T1000 (cell line): ENCODE measurements at regions not wholly inside any gene's neighbourhood (a gene's known extent, or its start where the extent isn't known, plus 50 kb on each side); places are given as distances from the start of the nearest gene placed in this dataset.
"Not testable (repeated sequence)": the region's sequence is repeated elsewhere in the genome, so short reads cannot be mapped to it uniquely, and the experiment has no call there.

Experiments
- DNase-seq: peaks from one replicate; lab custom pipeline; 2025; ENCODE audit warnings: mixed read lengths; lab: John Stamatoyannopoulos, UW

DNA sequence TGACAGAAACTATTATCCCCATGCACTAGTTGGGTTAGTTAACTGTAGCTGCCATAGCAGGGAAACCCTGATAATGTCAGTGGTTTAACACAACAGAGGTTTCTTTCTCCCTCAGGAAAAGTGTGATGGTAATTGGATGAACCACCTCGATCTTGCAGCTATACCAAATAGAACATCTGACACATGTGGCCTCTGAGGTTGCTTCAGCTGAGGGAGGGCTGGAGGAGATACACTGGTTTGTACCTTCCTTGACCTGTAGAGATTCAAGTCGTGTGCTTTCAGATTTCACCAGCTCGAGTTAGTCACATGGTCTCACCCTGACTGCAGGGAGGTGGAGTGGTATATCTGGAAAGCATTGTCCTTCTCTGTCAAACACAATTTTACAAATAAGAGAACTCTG, 147.2 kb upstream of the SFRP2 start:
- DNase-seq: no peak

DNA sequence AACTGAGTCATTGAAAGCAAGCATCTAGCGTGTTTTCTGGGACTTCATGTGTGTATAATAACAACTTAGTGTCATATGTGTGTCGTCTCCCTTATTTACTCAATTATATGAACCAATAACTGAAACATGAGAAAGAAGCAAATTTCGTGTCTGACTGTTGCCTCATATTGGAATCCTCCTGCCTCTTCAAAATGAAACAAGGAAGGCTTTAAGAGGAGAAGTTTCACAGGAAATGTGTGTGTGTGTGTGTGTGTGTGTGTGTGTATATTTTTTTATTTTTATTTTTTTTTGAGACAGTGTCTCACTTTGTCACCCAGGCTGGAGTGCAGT, 145.8 kb upstream of the SFRP2 start:
- no peak for DNase-seq

- no peak for DNase-seq
Measured at GRCh38 chr4:153933915-153934687, 145.2 kb upstream of the SFRP2 start.

- DNase-seq: no peak
Measured at GRCh38 chr4:153931804-153932203, 142.9 kb upstream of the SFRP2 start.

DNA sequence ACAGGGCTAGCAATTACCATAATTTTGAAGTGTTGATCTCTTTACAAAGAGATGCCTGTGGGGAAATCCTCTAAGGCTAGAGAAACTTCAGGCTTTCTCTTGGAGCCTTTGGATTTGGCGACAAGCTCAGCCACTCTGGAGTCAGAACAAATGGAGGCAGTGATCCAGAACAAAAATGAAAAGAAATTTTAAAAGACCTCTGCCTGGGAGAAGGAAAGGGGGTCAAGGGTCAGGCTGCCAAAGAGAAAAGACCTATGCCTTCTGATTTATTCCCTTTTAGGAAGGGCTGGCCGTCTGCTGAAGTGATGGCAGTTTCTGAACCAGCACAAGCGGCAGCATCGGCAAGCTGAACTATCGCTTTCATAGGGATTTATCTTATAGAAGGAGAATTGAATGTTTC, 140.8 kb upstream of the SFRP2 start:
- no peak for DNase-seq

DNA sequence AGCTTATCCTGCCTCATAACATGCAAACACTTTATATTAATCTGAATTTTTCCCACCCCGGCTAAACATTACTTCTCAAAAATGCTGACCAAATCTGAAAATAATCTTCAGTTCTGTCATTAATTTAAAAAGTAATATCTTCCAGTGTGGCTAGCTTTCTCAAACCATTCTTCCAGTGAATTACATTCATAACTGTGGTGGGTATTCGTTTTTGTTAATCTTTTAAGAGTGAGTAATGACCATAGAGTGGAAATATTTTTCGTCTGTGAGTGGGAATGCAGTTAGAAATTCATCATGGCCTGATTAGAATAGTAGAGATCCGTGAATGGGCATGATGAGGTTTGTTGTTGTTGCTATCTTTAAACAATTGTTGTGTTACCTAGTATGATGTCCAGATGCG, 138.6 kb upstream of the SFRP2 start:
- no peak for DNase-seq

GRCh38 chr4:153922148-153922547, 133.3 kb upstream of the SFRP2 start:
- no peak for DNase-seq

DNA sequence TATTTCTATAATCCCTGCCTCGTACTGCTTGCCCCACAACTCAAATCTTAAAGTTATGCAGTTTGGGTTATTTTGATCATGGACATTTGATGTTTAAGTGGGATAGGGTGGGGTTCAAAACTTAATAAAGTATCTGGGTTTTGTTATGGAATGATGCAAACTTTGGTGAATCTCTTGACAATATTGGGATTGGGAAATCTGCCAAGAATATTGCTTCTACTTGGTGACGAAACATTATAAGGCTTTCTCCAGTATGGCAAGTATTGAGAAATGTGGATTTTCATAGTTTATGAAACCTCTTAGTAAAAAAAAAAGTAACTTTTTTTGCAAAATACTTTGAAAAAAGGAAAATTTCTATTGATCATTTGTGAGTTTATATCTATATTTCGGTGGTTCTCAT, 130.8 kb upstream of the SFRP2 start:
- DNase-seq: no peak

- DNase-seq: no peak
Measured at GRCh38 chr4:153916273-153916755, 127.4 kb upstream of the SFRP2 start.

DNA sequence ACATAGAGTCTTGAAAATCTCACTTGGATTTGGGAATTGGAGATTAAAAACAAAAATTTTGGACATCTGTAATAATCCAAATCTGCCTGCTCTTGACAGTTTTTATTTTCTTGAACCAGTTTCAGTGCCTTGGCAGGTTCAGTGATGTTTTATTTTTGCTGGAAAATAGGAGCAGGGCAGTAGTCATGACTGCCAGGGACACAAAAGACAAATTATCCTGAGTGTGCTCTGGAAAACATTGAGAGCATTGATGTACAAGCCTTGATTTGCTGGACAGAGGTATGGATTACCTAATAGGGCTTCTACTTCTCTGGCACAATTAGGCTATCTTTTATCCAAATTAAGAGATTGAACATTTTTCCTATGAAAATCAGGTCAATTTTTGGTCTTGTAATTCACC, 123.4 kb upstream of the SFRP2 start:
- no peak for DNase-seq

DNA sequence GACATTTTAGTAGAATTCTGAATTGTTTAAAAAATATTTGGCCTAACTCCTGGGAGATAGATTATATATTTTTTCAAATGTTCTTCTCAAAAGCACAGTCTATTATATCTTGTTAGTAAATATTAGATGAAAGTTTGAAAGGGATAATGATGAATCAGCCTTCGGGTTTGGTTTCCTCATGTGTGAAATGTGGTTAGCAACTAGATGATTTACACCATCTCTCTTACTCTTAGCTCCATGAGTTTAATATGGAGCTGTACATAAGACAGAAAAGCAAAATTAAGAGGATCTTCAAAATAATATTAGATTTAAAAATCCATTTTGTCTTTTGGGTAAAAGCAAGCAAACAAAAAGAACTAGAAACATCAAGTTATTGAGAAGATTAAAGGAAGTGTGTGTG, 120.8 kb upstream of the SFRP2 start:
- no peak for DNase-seq

DNA sequence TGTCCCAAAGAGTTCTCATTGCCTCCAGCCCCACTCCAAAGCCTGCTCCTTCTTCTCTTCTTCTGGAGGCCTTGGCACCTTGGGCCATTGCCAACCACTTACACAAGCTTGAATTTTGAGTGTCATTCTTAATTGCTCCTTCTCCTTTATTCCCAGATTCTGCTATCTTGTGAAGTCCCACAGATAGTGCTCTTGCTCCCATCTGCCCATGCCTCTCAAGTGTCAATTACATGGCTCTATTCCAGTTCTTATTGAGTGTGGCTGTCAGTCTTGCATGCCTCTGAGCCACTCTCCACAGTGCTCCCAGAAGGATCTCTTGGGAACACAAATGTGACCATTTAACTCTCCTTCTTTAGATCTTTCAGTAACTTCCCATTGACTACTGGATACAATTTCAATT, 117.3 kb upstream of the SFRP2 start:
- DNase-seq: no peak

- no peak for DNase-seq
Measured at GRCh38 chr4:153905231-153905630, 116.3 kb upstream of the SFRP2 start.

- no peak for DNase-seq
Measured at GRCh38 chr4:153904011-153904410, 115.1 kb upstream of the SFRP2 start.

DNA sequence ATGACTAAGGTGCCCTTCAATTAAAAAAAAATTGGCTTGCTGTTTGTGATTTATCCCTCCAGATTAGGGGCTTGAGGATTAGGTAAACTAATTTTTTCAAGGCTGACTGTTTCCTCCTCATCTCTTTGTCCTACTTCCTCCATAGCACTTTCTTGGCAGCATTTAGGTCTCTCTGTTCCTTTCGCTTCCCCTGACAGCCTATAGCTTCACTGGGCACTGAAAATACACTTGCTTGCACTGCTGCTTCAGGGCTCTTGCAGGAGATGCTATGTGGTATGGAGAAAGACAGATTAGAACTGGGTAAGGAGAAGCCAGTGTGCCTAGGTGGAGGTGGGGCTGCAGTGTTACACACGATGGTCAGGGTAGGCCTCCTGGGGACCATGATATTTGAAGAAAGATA, 112.3 kb upstream of the SFRP2 start:
- no peak for DNase-seq

- DNase-seq: no peak
Measured at GRCh38 chr4:153900426-153900825, 111.5 kb upstream of the SFRP2 start.

DNA sequence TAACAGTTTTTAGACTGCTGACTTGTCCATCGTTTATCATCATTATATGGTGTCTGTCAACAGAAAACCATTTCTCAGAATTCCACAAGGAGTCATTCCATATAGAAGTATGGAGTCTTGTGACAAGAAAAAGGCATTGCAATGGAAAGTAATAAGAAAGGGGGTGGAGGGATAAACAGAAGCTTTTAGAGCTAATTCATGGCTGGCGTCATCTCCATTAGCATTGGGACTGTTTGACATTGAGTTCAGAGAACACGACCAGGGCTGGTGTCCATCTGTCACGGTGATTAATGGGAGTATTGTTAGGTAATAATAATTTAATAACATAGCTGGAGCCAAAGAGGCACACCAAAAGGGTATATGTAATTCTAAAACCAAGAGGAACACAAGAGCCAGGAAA, 101.9 kb upstream of the SFRP2 start:
- DNase-seq: no peak

DNA sequence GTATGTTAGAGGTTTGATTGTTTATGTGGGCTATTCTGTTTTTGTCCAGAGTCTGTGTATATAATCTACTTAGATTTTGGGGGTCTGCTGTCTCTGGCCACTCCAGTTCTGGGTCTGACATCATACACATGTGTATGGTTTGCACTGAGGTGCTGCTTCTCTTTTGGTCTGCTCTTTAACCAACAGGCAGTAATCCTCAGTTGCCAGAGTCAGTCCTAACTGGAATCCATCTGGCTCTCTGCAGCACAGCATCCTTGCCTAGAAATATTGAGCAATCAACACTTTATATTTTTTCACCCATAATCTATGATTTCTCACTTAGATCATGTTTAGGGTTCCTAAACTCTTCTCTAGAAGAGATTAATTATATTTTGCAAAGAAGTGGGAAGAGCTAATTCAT, 98.3 kb upstream of the SFRP2 start:
- DNase-seq: no peak

DNA sequence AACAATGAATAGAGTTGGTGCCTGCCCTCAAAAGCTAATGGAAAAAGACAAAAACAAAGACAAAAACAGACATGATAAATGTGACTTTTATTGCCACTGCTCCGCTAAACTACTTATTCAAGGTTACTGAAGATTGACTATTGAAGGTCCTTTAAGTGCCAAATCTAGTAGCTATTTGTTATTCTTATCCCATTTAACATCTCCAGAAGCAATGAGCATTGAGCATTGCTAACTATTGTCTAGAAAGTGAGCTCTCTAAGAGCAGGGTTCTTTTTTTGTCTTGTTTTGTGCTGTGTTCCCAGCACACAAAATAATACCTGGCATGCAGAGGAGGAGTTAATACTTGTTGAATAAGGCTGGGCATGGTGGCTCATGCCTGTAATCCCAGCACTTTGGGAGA, 95.4 kb upstream of the SFRP2 start:
- no peak for DNase-seq

GRCh38 chr4:153880983-153881382, 92.1 kb upstream of the SFRP2 start:
- no peak for DNase-seq

DNA sequence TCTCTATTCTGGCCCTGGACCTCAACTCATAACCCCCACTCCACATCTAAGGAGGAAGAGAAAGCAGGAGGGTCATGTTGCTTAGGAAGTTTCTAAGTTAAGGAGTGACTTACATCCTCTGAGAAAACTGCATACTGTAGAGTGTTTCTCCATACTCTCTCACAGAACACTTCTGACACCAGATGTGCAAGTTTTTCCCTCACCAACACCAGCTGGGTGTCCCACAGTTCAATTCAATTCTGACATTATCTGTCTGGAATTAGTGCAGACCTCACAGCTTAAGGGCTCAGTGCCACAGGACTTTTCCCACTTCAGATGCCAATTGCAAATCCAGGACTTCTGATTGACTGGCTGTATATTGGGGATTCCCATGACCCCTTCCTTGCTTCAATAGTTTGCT, 89.0 kb upstream of the SFRP2 start:
- no peak for DNase-seq

GRCh38 chr4:153873741-153874140, 84.9 kb upstream of the SFRP2 start:
- no peak for DNase-seq

DNA sequence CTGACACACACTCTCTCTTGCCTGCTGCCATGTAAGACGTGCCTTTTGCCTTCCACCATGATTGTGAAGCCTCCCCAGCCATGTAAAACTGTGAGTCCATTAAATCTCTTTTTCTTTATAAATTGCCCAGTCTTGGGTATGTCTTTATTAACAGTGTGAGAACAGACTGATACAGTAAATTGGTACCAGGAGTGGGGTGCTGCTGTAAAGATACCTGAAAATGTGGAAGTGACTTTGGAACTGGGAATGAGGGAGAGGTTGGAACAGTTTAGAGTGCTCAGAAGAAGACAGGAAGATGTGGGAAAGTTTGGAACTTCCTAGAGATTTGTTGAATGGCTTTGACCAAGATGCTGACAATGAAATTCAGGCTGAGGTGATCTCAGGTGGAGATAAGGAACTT, 77.9 kb upstream of the SFRP2 start:
- DNase-seq: not testable (repeated sequence)

DNA sequence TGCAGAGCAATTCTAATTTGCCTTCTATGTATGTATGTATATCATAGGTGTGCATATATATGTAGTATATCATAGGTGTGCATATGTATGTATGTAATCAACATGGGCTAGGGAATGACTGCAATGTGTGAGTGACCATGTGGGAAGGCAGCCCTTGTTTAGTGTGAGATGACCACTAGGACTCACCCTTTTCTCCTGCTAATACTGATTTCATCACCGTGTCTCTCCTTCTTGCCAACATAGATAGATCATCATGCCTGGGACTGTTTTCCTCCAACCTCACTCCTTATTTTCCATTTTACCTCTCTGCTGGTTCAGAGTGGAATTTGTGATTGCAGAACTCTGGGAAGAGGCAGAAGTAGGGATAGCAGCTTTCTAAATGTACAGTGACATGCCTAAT, 63.6 kb upstream of the SFRP2 start:
- DNase-seq: no peak
